ENCODE measurements at regions not wholly inside any gene's neighbourhood (a gene's known extent, or its start where the extent isn't known, plus 50 kb on each side); places are given as distances from the start of the nearest gene placed in this dataset.

GRCh38 chr5:60196385-60197113, 303.0 kb upstream of the PDE4D start:
- no peaks in the 10 kb centered on the region for H3K36me3 Mint-ChIP-seq (ENCODE audit: insufficient read depth, unreplicated experiment)
- no peak overlapping the region for H3K27ac Mint-ChIP-seq (ENCODE audit: low read depth, unreplicated experiment)
- CTCF ChIA-PET = interaction anchor here (0.5 to 0.7 kb wide), 2 partner anchors 14 to 915 kb away, joined by 3 read pairs; no protein-coding TSS in a partner anchor
- intact Hi-C loops (cut with micrococcal nuclease) = loop anchor here (10.0 kb wide), 2 partner anchors 458 to 678 kb away; no protein-coding TSS in a partner anchor
- DNase-seq (ENCODE audit: unreplicated experiment) = peak; percentile 97
- BruUV-seq (replicated peaks) = no TSS peak
- H3K9me3 Mint-ChIP-seq (ENCODE audit: unreplicated experiment) = no peaks in the 10 kb centered on the region
- no peak for TF ChIP-seq CTCF (IDR thresholded peaks at IDR 0.05; ENCODE audit: unreplicated experiment)
- H3K4me3 Mint-ChIP-seq (ENCODE audit: unreplicated experiment) = no peak overlapping the region
- H3K4me1 Mint-ChIP-seq (ENCODE audit: insufficient read depth, unreplicated experiment) = peaks cover 10% of the 10 kb centered on the region
- POLR2A ChIA-PET = no interaction called here
- H3K27me3 Mint-ChIP-seq (ENCODE audit: insufficient read depth, unreplicated experiment) = peaks cover 43% of the 10 kb centered on the region

DNA sequence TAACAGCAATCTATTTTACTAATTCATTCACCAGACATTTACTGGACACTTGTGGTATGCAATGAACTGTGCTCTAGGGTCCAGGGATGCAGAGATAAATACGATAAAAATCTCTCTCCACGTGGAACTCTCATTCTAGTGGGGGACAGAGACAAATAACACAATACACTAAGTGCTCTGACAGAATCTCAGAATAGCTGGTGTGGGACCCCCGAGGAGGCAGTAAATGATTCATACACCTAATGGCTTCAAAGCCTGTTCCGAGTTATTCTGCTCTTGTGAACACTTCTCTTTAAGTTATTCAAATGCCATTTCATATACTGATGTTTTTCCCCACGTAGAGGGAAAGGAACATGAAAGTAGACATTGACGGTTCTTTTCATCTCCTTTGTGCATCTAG, 302.0 kb upstream of the PDE4D start:
- H3K9me3 Mint-ChIP-seq (ENCODE audit: unreplicated experiment) = no peaks in the 10 kb centered on the region

DNA sequence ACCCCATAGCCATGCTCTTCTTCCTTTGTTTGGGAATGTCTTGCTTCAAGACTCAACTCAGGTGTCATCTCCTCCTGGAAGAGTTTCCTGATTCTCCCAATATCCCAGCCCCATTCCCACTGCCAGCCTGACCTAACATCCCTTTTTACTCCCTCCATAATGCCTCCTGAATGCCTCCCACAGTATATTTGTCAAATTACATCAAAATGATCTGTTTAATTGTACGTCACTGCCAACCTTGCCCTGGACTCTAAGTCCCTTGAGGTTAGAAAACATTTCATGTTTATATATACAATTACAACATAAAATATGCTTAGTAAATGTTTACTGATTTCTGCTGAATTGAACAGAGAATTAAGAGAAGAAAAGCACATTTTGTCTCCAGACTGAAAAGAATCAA, 301.6 kb upstream of the PDE4D start:
- ChIA-PET CTCF (no interaction called here), POLR2A (no interaction called here)
- intact Hi-C loops (cut with micrococcal nuclease) = loop anchor here (10.0 kb wide), 2 partner anchors 460 to 680 kb away; no protein-coding TSS in a partner anchor
- DNase-seq (ENCODE audit: unreplicated experiment) = no peak
- Mint-ChIP-seq H3K4me1 (ENCODE audit: insufficient read depth, unreplicated experiment) (peaks cover 10% of the 10 kb centered on the region), H3K9me3 (ENCODE audit: unreplicated experiment) (no peaks in the 10 kb centered on the region), H3K36me3 (ENCODE audit: insufficient read depth, unreplicated experiment) (no peaks in the 10 kb centered on the region), H3K27ac (ENCODE audit: low read depth, unreplicated experiment) (no peak overlapping the region), H3K4me3 (ENCODE audit: unreplicated experiment) (no peak overlapping the region), H3K27me3 (ENCODE audit: insufficient read depth, unreplicated experiment) (peaks cover 42% of the 10 kb centered on the region)
- TF ChIP-seq CTCF (IDR thresholded peaks at IDR 0.05; ENCODE audit: unreplicated experiment) = no peak
- no TSS peak for BruUV-seq (replicated peaks)

More for the DNA sequence above, 302.0 kb upstream of the PDE4D start:
- ChIA-PET POLR2A (no interaction called here), CTCF (no interaction called here)
- Mint-ChIP-seq H3K27me3 (ENCODE audit: insufficient read depth, unreplicated experiment) (peaks cover 42% of the 10 kb centered on the region), H3K36me3 (ENCODE audit: insufficient read depth, unreplicated experiment) (no peaks in the 10 kb centered on the region), H3K27ac (ENCODE audit: low read depth, unreplicated experiment) (no peak overlapping the region), H3K4me1 (ENCODE audit: insufficient read depth, unreplicated experiment) (peaks cover 10% of the 10 kb centered on the region), H3K4me3 (ENCODE audit: unreplicated experiment) (no peak overlapping the region)
- BruUV-seq (replicated peaks) = no TSS peak
- no peak for TF ChIP-seq CTCF (IDR thresholded peaks at IDR 0.05; ENCODE audit: unreplicated experiment)
- DNase-seq (ENCODE audit: unreplicated experiment) = no peak
- intact Hi-C loops (cut with micrococcal nuclease) = loop anchor here (10.0 kb wide), 2 partner anchors 459 to 679 kb away; no protein-coding TSS in a partner anchor

- BruUV-seq (replicated peaks) = no TSS peak
- no peak for TF ChIP-seq CTCF (IDR thresholded peaks at IDR 0.05; ENCODE audit: unreplicated experiment)
- H3K9me3 Mint-ChIP-seq (ENCODE audit: unreplicated experiment) = no peaks in the 10 kb centered on the region
- no peaks in the 10 kb centered on the region for H3K4me1 Mint-ChIP-seq (ENCODE audit: insufficient read depth, unreplicated experiment)
- no peaks in the 10 kb centered on the region for H3K36me3 Mint-ChIP-seq (ENCODE audit: insufficient read depth, unreplicated experiment)
- H3K27me3 Mint-ChIP-seq (ENCODE audit: insufficient read depth, unreplicated experiment) = peaks cover 80% of the 10 kb centered on the region
- ChIA-PET POLR2A (no interaction called here), CTCF (no interaction called here)
- no peak for DNase-seq (ENCODE audit: unreplicated experiment)
- H3K27ac Mint-ChIP-seq (ENCODE audit: low read depth, unreplicated experiment) = no peak overlapping the region
- intact Hi-C loops (cut with micrococcal nuclease) = no loop called here
- no peak overlapping the region for H3K4me3 Mint-ChIP-seq (ENCODE audit: unreplicated experiment)
Measured at GRCh38 chr5:60185231-60186099, 291.9 kb upstream of the PDE4D start.

Measured in MCF 10A (cell line).